Esophagus squamous epithelium (tissue), 4 donors: ENCODE measurements at regions not wholly inside any gene's neighbourhood (a gene's known extent, or its start where the extent isn't known, plus 50 kb on each side); places are given as distances from the start of the nearest gene placed in this dataset.

ENCODE experiments used
- CTCF ChIP-seq, 6 experiments: fragments of 450-650 bp in 4 of 6; fragments of 200-600 bp in 2 of 6; sonication (generic) in 2 of 6; IDR thresholded peaks; one replicate each; pipeline ENCODE4 v1.5.1; 2016 to 2019; ENCODE audit warnings: antibody characterized with exemption in 6 of 6, mild to moderate bottlenecking in 4 of 6, moderate library complexity in 4 of 6
- POLR2A ChIP-seq, 4 donors: fragments of 450-650 bp; IDR thresholded peaks; one replicate each; pipeline ENCODE4 v1.6.1; 2017; ENCODE audit warnings: antibody characterized with exemption in 4 of 4, mild to moderate bottlenecking in 4 of 4, moderate library complexity in 3 of 4

GRCh38 chr5:103340132-103340531 lies 81.6 kb downstream of the MACIR start:
- no peak for TF ChIP-seq CTCF (IDR thresholded peaks at IDR 0.05)
- TF ChIP-seq POLR2A (IDR thresholded peaks at IDR 0.05), result no peak
